Esophagus muscularis mucosa (tissue), 4 donors: ENCODE measurements at regions not wholly inside any gene's neighbourhood (a gene's known extent, or its start where the extent isn't known, plus 50 kb on each side); places are given as distances from the start of the nearest gene placed in this dataset.

Experiments used
- CTCF ChIP-seq, 3 experiments: fragments of 200-600 bp in 2 of 3; fragments of 450-650 bp in 1 of 3; sonication (generic) in 2 of 3; IDR thresholded peaks; one replicate each; pipeline ENCODE4 v1.5.1; 2017 to 2019; ENCODE audit warnings: antibody characterized with exemption in 3 of 3, mild to moderate bottlenecking in 2 of 3, moderate library complexity in 1 of 3
- EP300 ChIP-seq: sonication (generic); formaldehyde crosslinking; IDR thresholded peaks from one replicate; pipeline ENCODE4 v1.6.1; 2017; ENCODE audit warnings: antibody characterized with exemption
- POLR2A ChIP-seq: fragments of 450-650 bp; IDR thresholded peaks from one replicate; pipeline ENCODE4 v1.6.1; 2017; ENCODE audit warnings: antibody characterized with exemption, moderate library complexity, mild to moderate bottlenecking, low read depth
- POLR2AphosphoS5 ChIP-seq, 2 donors: sonication (generic); formaldehyde crosslinking; IDR thresholded peaks; one replicate each; pipeline ENCODE4 v1.6.1; 2017; ENCODE audit warnings: antibody characterized with exemption in 2 of 2

GRCh38 chr6:137348777-137349176 lies 129.6 kb upstream of the IFNGR1 start:
- TF ChIP-seq POLR2A (no peak), CTCF (IDR thresholded peaks at IDR 0.05) (no peak), POLR2AphosphoS5 (IDR thresholded peaks at IDR 0.05) (no peak), EP300 (no peak)
